Glutamatergic neuron (in vitro differentiated cells): ENCODE measurements at regions not wholly inside any gene's neighbourhood (a gene's known extent, or its start where the extent isn't known, plus 50 kb on each side); places are given as distances from the start of the nearest gene placed in this dataset.

Source experiments
- DNase-seq: peaks from one replicate; pipeline ENCODE4 v3.0.0; 2022
- H3K27ac Mint-ChIP-seq: one replicate; pipeline ENCODE4 v1.8.0; 2020; ENCODE audit warnings: mild to moderate bottlenecking, mixed read lengths, inconsistent platforms; ENCODE audit not compliant: unreplicated experiment
- H3K27me3 Mint-ChIP-seq: one replicate; pipeline ENCODE4 v1.8.0; 2020; ENCODE audit warnings: mild to moderate bottlenecking, moderate library complexity, mixed read lengths, inconsistent platforms; ENCODE audit not compliant: unreplicated experiment
- H3K36me3 Mint-ChIP-seq: one replicate; pipeline ENCODE4 v1.8.0; 2020; ENCODE audit warnings: mild to moderate bottlenecking, mixed read lengths, inconsistent platforms; ENCODE audit not compliant: unreplicated experiment
- H3K4me1 Mint-ChIP-seq: one replicate; pipeline ENCODE4 v1.8.0; 2020; ENCODE audit warnings: mild to moderate bottlenecking, low read depth, mixed read lengths, inconsistent platforms; ENCODE audit not compliant: unreplicated experiment
- H3K4me3 Mint-ChIP-seq: one replicate; pipeline ENCODE4 v1.8.0; 2020; ENCODE audit warnings: mild to moderate bottlenecking, mixed read lengths, inconsistent platforms; ENCODE audit not compliant: unreplicated experiment
- H3K9me3 Mint-ChIP-seq: one replicate; pipeline ENCODE4 v1.8.0; 2020; ENCODE audit warnings: mild to moderate bottlenecking, moderate library complexity, mixed read lengths, inconsistent platforms; ENCODE audit not compliant: unreplicated experiment
- TF ChIP-seq, protein P1 (sequence below): fragments of 200-600 bp; sonication (generic); IDR thresholded peaks from one replicate; pipeline ENCODE4 v1.5.0; 2021; ENCODE audit not compliant: partially characterized antibody, unreplicated experiment

DNA sequence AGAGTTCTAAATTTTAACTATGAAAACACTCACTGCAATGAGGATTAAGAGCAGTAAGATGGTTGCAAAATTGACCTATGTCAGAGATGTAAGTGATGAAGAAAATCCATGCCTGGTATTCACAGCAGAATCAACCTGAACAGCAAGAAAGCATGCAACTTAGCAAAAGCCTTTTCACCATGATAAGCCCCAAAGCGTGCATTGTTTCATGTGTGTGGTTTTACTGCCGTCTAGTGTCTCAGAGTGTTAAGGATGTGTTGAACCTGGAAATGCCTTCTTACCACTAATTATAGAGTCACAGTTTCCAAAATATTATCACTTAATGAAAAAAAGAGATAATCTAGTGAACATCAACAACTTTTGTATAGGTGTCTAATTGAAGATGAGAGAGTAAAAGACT lies 415.2 kb upstream of the TRPC7 start:
- Mint-ChIP-seq H3K4me3 (no peak overlapping the region), H3K4me1 (no peaks in the 10 kb centered on the region), H3K36me3 (no peaks in the 10 kb centered on the region), H3K27me3 (no peaks in the 10 kb centered on the region), H3K9me3 (peaks cover 2% of the 10 kb centered on the region), H3K27ac (no peak overlapping the region)
- DNase-seq = no peak
- TF ChIP-seq, protein P1, sequence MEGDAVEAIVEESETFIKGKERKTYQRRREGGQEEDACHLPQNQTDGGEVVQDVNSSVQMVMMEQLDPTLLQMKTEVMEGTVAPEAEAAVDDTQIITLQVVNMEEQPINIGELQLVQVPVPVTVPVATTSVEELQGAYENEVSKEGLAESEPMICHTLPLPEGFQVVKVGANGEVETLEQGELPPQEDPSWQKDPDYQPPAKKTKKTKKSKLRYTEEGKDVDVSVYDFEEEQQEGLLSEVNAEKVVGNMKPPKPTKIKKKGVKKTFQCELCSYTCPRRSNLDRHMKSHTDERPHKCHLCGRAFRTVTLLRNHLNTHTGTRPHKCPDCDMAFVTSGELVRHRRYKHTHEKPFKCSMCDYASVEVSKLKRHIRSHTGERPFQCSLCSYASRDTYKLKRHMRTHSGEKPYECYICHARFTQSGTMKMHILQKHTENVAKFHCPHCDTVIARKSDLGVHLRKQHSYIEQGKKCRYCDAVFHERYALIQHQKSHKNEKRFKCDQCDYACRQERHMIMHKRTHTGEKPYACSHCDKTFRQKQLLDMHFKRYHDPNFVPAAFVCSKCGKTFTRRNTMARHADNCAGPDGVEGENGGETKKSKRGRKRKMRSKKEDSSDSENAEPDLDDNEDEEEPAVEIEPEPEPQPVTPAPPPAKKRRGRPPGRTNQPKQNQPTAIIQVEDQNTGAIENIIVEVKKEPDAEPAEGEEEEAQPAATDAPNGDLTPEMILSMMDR = no peak

DNA sequence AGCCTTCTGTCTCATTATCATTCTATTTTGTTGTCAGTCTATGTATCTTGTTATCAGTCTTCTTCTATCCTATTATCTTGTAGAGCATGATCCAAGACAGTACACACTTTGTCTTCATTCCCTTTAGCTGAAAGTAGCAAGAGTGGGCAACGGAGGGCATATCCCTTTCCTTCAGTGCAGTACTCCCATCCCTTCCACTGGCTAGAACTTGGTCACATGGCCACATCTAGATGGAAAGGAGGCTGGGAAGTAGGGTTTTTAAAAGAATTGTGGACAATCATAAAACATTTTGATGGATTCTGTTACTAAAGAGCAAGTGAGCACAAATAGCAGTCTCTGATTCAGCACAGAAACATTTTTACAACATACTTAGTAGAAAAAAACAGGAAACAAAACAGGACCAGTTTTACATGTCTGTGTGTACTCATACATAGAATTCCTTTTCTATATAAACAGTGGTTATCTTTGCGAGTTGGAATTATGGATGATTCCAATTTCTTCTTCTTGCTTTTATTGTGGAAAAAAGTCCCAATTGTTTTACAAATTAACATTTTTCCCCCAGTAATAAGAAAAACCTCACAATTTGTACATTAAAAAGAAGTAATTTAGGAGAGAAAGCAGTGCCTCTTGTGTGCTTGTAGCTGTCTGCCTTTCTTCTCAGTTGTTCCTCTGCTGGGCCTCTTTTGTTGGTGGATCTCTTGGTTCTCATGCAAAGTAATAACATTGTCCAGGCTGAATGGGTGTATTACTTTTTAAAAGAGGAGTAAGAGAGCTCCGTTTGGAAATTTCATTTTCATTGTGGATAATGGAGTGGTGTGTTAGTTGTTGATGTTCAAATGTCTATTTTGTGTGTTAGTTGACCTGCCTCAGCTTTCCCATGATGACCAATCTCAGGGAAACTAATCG lies 410.9 kb upstream of the TRPC7 start:
- H3K27ac Mint-ChIP-seq = no peak overlapping the region
- H3K9me3 Mint-ChIP-seq = no peaks in the 10 kb centered on the region
- no peak for DNase-seq
- TF ChIP-seq, protein P1 = no peak
- H3K36me3 Mint-ChIP-seq = no peaks in the 10 kb centered on the region
- H3K4me1 Mint-ChIP-seq = peaks cover 2% of the 10 kb centered on the region
- H3K27me3 Mint-ChIP-seq = no peaks in the 10 kb centered on the region
- no peak overlapping the region for H3K4me3 Mint-ChIP-seq

DNA sequence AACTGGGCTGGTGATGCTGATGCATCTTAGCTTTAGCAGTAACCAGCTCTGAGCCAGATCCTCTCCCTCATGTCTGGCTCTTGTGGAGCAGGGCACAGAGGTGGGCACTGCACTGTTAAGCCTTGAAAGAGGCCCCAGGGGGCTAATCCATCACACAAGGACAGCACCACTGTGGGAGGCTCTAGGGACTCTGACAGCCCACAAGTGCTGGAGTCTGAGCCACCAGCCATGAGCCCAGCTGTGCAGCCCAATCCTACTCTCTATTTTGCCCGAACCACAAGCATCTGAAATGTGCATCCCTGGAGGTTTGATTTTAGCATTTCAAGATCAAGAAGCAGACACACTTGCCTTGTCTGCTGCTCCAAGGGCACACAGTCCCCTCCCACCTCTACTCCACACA lies 407.1 kb upstream of the TRPC7 start:
- Mint-ChIP-seq H3K27me3 (peaks cover 5% of the 10 kb centered on the region), H3K36me3 (no peaks in the 10 kb centered on the region), H3K9me3 (peaks cover 1% of the 10 kb centered on the region)

DNA sequence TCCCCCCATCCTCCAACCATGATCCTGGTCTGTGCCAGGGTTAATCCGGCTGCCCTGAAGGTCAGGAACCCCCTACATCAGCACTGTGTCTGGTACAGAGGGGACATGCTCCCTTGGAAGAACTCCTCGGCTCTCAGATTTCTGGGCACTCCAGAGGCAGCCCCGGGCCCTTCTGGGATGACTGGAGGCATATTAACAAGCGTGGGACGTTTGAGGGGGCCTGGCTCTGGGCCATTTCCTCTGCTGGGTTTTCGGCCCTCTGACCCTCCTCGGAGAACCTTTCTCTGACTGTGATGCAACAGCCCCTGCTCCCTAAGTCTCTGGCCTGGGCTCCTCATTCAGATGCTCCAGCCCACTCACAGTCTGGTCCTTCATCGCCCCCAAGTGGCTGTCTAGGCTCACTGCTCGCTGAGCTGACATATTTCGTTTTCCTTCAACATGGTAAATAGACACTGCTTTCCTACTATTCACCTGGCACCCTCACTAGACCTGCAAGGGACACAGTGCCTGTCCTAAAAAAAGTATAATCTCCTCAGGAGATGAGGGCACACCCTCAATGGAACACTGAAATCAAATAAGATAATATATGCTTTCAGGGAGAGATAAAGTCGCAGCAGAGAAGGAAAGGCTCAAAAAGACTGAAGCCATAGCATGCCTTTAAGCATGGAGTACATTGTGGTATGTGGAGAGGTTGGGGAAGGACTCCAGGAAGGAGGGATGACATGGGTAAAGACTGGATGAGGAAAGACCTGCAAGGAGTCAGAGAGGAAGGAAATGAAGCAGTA lies 404.7 kb upstream of the TRPC7 start:
- H3K27ac Mint-ChIP-seq = no peak overlapping the region

More for the DNA sequence above, 407.1 kb upstream of the TRPC7 start:
- DNase-seq = no peak
- TF ChIP-seq, protein P1 = no peak
- Mint-ChIP-seq H3K4me3 (no peak overlapping the region), H3K27ac (no peak overlapping the region), H3K4me1 (peaks cover 2% of the 10 kb centered on the region)

More for the DNA sequence above, 404.7 kb upstream of the TRPC7 start:
- Mint-ChIP-seq H3K27me3 (peaks cover 7% of the 10 kb centered on the region), H3K9me3 (peaks cover 4% of the 10 kb centered on the region), H3K4me3 (no peak overlapping the region), H3K4me1 (peaks cover 2% of the 10 kb centered on the region), H3K36me3 (no peaks in the 10 kb centered on the region)
- peak; percentile 83 for DNase-seq
- TF ChIP-seq, protein P1 = peak; percentile 79
